ENCODE measurements at regions not wholly inside any gene's neighbourhood (a gene's known extent, or its start where the extent isn't known, plus 50 kb on each side); places are given as distances from the start of the nearest gene placed in this dataset.
"Not testable (repeated sequence)": the region's sequence is repeated elsewhere in the genome, so short reads cannot be mapped to it uniquely, and the experiment has no call there.

- DNase-seq (ENCODE audit: low read depth in 2 of 2) = not testable (repeated sequence)
These were observed 84.4 kb upstream of the ANTXRL start for GRCh38 chr10:46202405-46202804.

GRCh38 chr10:46204482-46205102 lies 82.2 kb upstream of the ANTXRL start:
- not testable (repeated sequence) for DNase-seq (ENCODE audit: low read depth in 2 of 2)

GRCh38 chr10:46210427-46210826 lies 76.4 kb upstream of the ANTXRL start:
- not testable (repeated sequence) for DNase-seq (ENCODE audit: low read depth in 2 of 2)

DNA sequence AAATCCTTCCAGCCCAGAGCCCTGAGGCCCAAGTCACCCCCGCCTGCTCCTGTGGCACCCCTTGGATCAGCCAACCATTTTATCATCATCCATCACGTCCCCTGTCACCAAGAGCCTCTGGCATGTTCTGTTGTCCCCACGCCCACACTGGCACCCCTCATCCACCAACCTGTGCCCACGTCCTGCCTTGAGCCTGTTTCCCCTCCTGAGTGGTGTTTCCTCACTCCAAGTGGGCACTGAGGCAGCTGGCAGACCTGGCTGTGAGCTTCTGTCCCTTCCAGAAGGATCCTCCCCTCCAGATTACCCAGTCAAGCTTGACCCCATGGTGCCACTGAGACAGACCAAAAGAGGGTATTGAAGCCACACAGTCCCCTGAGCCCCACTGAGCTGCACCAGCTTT lies 71.4 kb upstream of the ANTXRL start:
- no peak for DNase-seq (ENCODE audit: low read depth in 2 of 2)

DNA sequence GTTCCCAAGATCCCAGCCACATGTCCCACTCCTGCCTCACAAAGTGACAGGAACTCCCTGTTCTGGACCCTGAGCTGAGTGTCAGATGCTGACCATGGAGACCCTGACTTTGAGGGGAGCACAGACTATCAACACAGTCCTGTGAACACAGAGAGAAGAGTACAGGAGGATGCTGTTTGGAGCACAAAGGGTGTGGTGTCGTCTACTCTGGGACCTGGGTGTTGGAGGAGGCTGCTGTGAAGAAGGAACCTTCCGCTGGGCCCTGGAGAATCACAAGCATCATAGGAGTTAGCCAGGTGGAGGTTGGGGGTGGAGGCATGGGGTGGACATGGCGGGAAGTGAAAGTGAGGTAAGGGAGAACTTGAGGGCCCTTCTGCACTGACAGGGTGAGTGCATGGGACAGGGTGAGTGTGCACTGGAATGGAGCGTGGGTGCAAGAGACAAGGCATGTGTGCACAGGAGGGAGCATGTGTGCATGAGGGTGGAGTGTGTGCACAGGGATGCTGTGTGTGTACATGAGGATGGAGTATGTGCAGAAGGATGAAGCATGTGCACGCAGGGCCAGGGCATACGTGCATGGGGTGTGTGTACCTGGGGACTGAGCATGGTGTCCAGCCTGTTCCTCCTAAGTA lies 70.7 kb upstream of the ANTXRL start:
- no peak for DNase-seq (ENCODE audit: low read depth in 2 of 2)

GRCh38 chr10:46216836-46217751 lies 69.7 kb upstream of the ANTXRL start:
- DNase-seq (ENCODE audit: low read depth in 2 of 2) = no peak

GRCh38 chr10:46217752-46218453 lies 68.9 kb upstream of the ANTXRL start:
- no peak for DNase-seq (ENCODE audit: low read depth in 2 of 2)

DNA sequence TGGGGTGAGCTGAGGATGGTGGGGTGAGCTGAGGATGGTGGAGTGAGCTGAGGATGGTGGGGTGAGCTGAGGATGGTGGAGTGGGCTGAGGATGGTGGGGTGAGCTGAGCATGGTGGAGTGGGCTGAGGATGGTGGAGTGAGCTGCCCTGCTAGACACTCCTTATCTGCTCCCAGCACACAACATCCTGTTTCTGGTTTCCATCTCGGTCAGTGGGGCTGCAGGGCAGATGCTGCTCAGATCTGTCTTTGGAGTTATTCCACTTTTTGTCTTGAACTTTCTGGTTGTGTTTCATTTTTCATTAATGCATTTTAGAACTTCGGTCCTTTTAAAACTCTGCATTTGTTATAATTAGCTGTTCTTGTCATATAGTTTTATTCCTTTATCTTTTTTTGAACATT lies 67.9 kb upstream of the ANTXRL start:
- DNase-seq (ENCODE audit: low read depth in 2 of 2) = no peak

DNA sequence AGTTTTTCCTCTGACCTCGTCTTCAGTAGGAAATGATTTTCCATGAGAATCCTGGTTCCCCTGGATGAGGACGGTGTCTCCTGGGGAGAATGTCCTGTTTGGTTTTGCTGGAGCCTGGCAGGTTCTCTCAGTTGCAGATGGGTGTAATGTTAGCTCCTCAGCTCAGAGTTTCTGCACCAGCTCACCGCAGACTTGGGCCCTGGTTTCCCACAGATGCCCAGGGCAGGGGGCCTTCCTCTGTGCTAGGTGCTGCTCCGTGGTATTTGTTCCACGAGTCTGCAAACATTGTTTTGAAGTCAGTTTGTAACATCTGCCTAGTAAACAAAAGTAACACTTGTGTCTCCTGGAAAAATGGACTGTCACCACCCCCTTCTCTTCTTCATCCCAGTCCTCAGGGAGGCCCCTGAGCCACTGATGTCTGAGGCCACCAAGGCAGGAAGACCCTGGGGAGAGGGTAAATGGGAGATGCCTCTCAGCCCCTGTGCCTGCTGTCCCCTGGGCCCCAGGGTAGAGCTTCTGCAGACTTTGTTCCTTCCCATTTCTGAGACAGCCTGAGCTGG lies 67.3 kb upstream of the ANTXRL start:
- DNase-seq (ENCODE audit: low read depth in 2 of 2) = not testable (repeated sequence)

GRCh38 chr10:46220187-46220586 lies 66.6 kb upstream of the ANTXRL start:
- DNase-seq (ENCODE audit: low read depth in 2 of 2) = no peak

DNA sequence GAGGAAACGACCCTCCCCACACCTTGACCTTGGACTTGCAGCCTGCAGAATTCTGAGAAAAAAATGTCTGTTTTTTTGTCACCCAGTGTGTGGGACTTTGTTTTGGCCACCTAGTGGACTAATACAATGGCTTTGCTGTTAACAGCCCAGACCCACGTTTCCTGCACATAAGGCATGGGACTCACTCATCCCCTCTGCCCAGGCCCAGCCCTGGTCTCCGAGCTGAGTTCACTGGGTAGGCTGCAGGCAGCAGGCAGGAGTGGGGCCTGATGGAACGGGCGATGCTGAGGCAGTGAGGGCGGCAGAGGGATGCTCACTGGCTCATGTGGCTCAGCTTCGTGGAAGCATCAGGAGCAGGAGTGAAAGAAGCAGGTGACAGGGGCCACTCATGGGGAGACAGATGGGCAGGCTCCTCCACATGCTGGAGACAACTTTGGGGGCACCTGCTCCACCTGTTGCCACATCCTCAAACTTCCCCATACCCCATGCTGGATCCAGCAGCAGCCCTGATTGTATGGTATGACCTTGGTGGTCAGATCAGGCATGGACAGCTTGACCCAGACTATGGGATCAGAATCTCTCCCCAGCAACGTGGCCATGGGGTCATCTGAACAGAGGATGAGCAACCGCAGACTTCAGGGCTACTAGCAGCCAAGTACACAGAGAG lies 65.8 kb upstream of the ANTXRL start:
- no peak for DNase-seq (ENCODE audit: low read depth in 2 of 2)

DNA sequence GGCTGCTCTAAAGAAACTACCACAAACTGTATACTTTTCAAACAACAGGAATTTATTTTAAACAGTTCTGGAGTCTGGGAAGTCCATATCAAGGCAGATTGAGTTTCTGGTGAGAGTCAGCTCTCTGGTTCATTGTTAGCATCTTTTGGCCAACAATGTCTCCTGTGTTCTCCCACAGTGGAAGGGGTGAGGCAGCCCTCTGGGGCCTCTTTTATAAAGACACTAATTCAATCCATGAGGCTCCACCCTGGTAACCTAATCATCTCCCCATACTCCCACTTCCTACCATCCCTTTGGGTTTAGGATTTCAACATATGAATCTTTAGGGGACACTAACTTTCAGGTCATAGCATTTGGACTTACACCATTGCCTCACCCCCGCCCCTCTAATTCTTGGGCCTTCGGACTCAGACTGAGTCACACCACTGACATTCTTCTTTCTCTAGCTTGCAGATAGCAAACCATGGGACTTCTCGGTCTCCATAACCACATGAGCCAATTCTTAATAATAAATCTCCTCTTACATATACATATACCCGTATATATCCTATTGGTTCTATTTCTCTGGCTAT lies 64.3 kb upstream of the ANTXRL start:
- no peak for DNase-seq (ENCODE audit: low read depth in 2 of 2)

GRCh38 chr10:46223064-46223480 lies 63.7 kb upstream of the ANTXRL start:
- DNase-seq (ENCODE audit: low read depth in 2 of 2) = no peak

GRCh38 chr10:46223626-46224413 lies 63.0 kb upstream of the ANTXRL start:
- DNase-seq (ENCODE audit: low read depth in 2 of 2) = no peak

GRCh38 chr10:46224414-46224682 lies 62.4 kb upstream of the ANTXRL start:
- DNase-seq (ENCODE audit: low read depth in 2 of 2) = no peak

DNA sequence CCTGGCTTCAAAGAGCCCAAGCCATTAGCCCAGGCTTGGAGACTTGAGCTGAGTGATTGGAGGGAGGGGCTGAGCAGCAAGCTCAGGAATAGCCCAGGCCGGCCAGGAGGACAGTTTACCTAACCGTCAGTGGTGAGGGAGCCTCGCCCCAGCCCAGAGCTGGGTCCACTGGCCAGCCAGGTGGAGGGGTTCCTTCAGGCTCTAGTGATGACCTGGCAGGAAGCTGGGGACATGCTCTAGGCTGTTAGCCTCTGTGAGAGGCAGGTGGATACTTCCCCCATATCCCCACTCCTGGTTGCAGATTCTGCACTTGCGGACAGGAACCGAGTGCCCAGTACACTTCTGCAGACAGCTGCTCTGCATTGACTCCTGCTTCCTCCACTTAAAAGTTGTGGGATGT lies 61.2 kb upstream of the ANTXRL start:
- DNase-seq (ENCODE audit: low read depth in 2 of 2) = no peak

DNA sequence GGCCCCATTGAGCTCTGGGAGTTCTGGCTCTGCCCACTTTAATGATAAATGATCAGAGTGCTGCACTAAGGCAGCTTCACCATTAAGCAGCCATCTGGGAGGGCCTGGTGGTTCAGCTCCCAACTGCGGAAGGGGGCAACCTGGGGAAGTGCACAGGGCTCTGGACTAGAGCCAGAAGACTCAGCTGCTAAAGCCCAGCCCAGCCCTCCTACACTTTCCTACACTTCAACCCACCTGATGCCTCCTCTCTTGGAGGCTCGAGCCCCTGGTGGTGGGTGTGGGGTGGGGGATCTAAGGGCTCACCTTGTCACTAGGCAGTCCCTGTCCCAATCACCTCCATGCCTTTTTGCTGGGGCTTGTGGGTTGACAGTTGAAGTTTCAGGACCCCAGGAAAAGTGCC lies 60.6 kb upstream of the ANTXRL start:
- no peak for DNase-seq (ENCODE audit: low read depth in 2 of 2)

GRCh38 chr10:46226900-46227558 lies 59.8 kb upstream of the ANTXRL start:
- DNase-seq (ENCODE audit: low read depth in 2 of 2) = no peak

- DNase-seq (ENCODE audit: low read depth in 2 of 2) = no peak
These were observed 59.2 kb upstream of the ANTXRL start for GRCh38 chr10:46227571-46227935.

Data from stimulated activated CD4-positive, alpha-beta T cell treated with anti-CD3 and anti-CD28 coated beads, Interleukin-1b, Interleukin-23, amount 100 ng/mL, for 4 hours (primary cell).